Adrenal gland (tissue), 5 donors: ENCODE measurements at regions not wholly inside any gene's neighbourhood (a gene's known extent, or its start where the extent isn't known, plus 50 kb on each side); places are given as distances from the start of the nearest gene placed in this dataset.

Source experiments
- CTCF ChIP-seq, 6 experiments: fragments of 450-650 bp in 4 of 6; fragments of 200-600 bp in 2 of 6; sonication (generic) in 1 of 6; IDR thresholded peaks; 1 replicate in 5 of 6; 2 replicates in 1 of 6; pipeline versions ENCODE4 v1.5.1 to v1.8.0; 2016 to 2021; ENCODE audit warnings: antibody characterized with exemption in 6 of 6, mild to moderate bottlenecking in 2 of 6, moderate library complexity in 1 of 6
- POLR2A ChIP-seq, 2 donors: fragments of 450-650 bp; IDR thresholded peaks; one replicate each; pipeline ENCODE4 v1.6.1; 2017; ENCODE audit warnings: antibody characterized with exemption in 2 of 2, mild to moderate bottlenecking in 2 of 2, moderate library complexity in 1 of 2
- donor health status: DM: no; HTN: no; CAD: no.

GRCh38 chr5:124287813-124288212 is 458.6 kb downstream of the ZNF608 start:
- TF ChIP-seq CTCF (IDR thresholded peaks at IDR 0.05) (no peak), POLR2A (IDR thresholded peaks at IDR 0.05) (no peak)
